Neural cell (in vitro differentiated cells): ENCODE measurements at regions not wholly inside any gene's neighbourhood (a gene's known extent, or its start where the extent isn't known, plus 50 kb on each side); places are given as distances from the start of the nearest gene placed in this dataset.

Experiments used
- H2AFZ ChIP-seq: fragments of 200-600, 300-800 bp; sonication (generic), shearing (Covaris generic); 2 replicates; pipeline ENCODE4 v1.6.0; 2014; ENCODE audit warnings: low read depth, mild to moderate bottlenecking, antibody characterized with exemption, low read length, moderate library complexity
- H3F3A ChIP-seq: fragments of 200-600 bp; shearing (Covaris generic); 2 replicates; pipeline ENCODE4 v1.6.1; 2016; ENCODE audit warnings: mild to moderate bottlenecking, moderate library complexity, mixed read lengths, antibody characterized with exemption, low read length; ENCODE audit not compliant: insufficient read depth, poor library complexity, severe bottlenecking
- H3K27ac ChIP-seq: fragments of 200-600, 300-800 bp; sonication (generic), shearing (Covaris generic); 2 replicates; pipeline ENCODE4 v1.5.1; 2014; ENCODE audit warnings: mild to moderate bottlenecking, low read length, moderate library complexity
- H3K27me3 ChIP-seq: fragments of 300-800, 200-600 bp; sonication (generic), shearing (Covaris generic); 2 replicates; pipeline ENCODE4 v1.6.0; 2014; ENCODE audit warnings: mild to moderate bottlenecking, low read depth, low read length, moderate library complexity; ENCODE audit not compliant: insufficient read depth
- H3K36me3 ChIP-seq: fragments of 300-800, 200-600 bp; sonication (generic), shearing (Covaris generic); 2 replicates; pipeline ENCODE4 v1.5.1; 2014; ENCODE audit warnings: mild to moderate bottlenecking, antibody characterized with exemption, low read length, moderate library complexity; ENCODE audit not compliant: insufficient read depth
- H3K4me2 ChIP-seq: fragments of 300-800, 200-600 bp; sonication (generic), shearing (Covaris generic); 2 replicates; pipeline ENCODE4 v1.6.0; 2014; ENCODE audit warnings: mild to moderate bottlenecking, low read length
- H3K4me3 ChIP-seq: fragments of 300-800, 200-600 bp; sonication (generic), shearing (Covaris generic); 2 replicates; pipeline ENCODE4 v1.5.1; 2014; ENCODE audit warnings: mild to moderate bottlenecking, low read length, moderate library complexity
- H3K79me2 ChIP-seq: fragments of 200-600 bp; shearing (Covaris generic); replicated peaks from 2 replicates; pipeline ENCODE4 v1.6.0; 2014; ENCODE audit warnings: mild to moderate bottlenecking, low read length, moderate library complexity; ENCODE audit not compliant: insufficient read depth
- H3K9ac ChIP-seq: fragments of 300-800, 200-600 bp; sonication (generic), shearing (Covaris generic); 2 replicates; pipeline ENCODE4 v1.6.1; 2016; ENCODE audit warnings: mild to moderate bottlenecking, low read length, mixed read lengths
- H3K9me2 ChIP-seq: fragments of 200-600 bp; shearing (Covaris generic); 2 replicates; pipeline ENCODE4 v1.6.1; 2016; ENCODE audit warnings: mild to moderate bottlenecking, low read length, mixed read lengths; ENCODE audit not compliant: insufficient read depth
- H3K9me3 ChIP-seq: fragments of 200-600, 300-800 bp; sonication (generic), shearing (Covaris generic); 2 replicates; pipeline ENCODE4 v1.6.1; 2016; ENCODE audit warnings: mild to moderate bottlenecking, mixed run types, low read length, moderate library complexity, mixed read lengths
- H4K20me1 ChIP-seq: fragments of 200-600 bp; shearing (Covaris generic); 2 replicates; pipeline ENCODE4 v1.6.1; 2016; ENCODE audit warnings: mild to moderate bottlenecking, mixed run types; ENCODE audit not compliant: insufficient read depth
- CTCF ChIP-seq: fragments of 450-650 bp; IDR thresholded peaks from 2 replicates; pipeline ENCODE4 v1.5.1; 2014; ENCODE audit warnings: antibody characterized with exemption, mild to moderate bottlenecking, moderate library complexity; ENCODE audit not compliant: poor library complexity, severe bottlenecking
- EP300 ChIP-seq: fragments of 450-650 bp; conservative IDR thresholded peaks from 2 replicates; pipeline ENCODE4 v1.6.1; 2014; ENCODE audit warnings: antibody characterized with exemption, mild to moderate bottlenecking, moderate library complexity; ENCODE audit not compliant: poor library complexity, severe bottlenecking
- EZH2 ChIP-seq: fragments of 200-600, 300-800 bp; shearing (Covaris generic), sonication (generic); IDR thresholded peaks from 2 replicates; pipeline ENCODE4 v1.6.1; 2014; ENCODE audit warnings: antibody characterized with exemption, low read length, borderline replicate concordance, mild to moderate bottlenecking; ENCODE audit not compliant: insufficient read depth, poor library complexity, severe bottlenecking
- MXI1 ChIP-seq: fragments of 450-650 bp; conservative IDR thresholded peaks from 2 replicates; pipeline ENCODE4 v1.6.1; 2014; ENCODE audit warnings: antibody characterized with exemption, mild to moderate bottlenecking; ENCODE audit not compliant: poor library complexity, severe bottlenecking
- POLR2AphosphoS5 ChIP-seq: IDR thresholded peaks from 2 replicates; pipeline ENCODE4 v1.6.1; 2012
- RAD21 ChIP-seq: fragments of 450-650 bp; conservative IDR thresholded peaks from 2 replicates; pipeline ENCODE4 v1.6.1; 2014; ENCODE audit warnings: antibody characterized with exemption, mild to moderate bottlenecking, moderate library complexity
- SMC3 ChIP-seq: fragments of 450-650 bp; conservative IDR thresholded peaks from 2 replicates; pipeline ENCODE4 v1.6.1; 2014; ENCODE audit warnings: antibody characterized with exemption, mild to moderate bottlenecking, moderate library complexity; ENCODE audit not compliant: poor library complexity
- TAF1 ChIP-seq: IDR thresholded peaks from 2 replicates; pipeline ENCODE4 v1.6.1; 2012; ENCODE audit warnings: low read depth
- TF ChIP-seq, protein P1 (sequence below): IDR thresholded peaks from 2 replicates; pipeline ENCODE4 v1.6.1; 2012; ENCODE audit warnings: borderline replicate concordance

GRCh38 chr4:18566970-18567799 is 545.6 kb upstream of the LCORL start:
- no peak overlapping the region for H3K27ac ChIP-seq
- no peaks in the 10 kb centered on the region for H3K79me2 ChIP-seq
- no peaks in the 10 kb centered on the region for H3K27me3 ChIP-seq
- no peaks in the 10 kb centered on the region for H3K36me3 ChIP-seq
- no peak for TF ChIP-seq SMC3
- no peak for TF ChIP-seq TAF1
- no peak for TF ChIP-seq MXI1
- no peak for TF ChIP-seq EZH2
- no peak for TF ChIP-seq CTCF
- no peak for TF ChIP-seq POLR2AphosphoS5
- TF ChIP-seq EP300: no peak
- TF ChIP-seq, protein P1, sequence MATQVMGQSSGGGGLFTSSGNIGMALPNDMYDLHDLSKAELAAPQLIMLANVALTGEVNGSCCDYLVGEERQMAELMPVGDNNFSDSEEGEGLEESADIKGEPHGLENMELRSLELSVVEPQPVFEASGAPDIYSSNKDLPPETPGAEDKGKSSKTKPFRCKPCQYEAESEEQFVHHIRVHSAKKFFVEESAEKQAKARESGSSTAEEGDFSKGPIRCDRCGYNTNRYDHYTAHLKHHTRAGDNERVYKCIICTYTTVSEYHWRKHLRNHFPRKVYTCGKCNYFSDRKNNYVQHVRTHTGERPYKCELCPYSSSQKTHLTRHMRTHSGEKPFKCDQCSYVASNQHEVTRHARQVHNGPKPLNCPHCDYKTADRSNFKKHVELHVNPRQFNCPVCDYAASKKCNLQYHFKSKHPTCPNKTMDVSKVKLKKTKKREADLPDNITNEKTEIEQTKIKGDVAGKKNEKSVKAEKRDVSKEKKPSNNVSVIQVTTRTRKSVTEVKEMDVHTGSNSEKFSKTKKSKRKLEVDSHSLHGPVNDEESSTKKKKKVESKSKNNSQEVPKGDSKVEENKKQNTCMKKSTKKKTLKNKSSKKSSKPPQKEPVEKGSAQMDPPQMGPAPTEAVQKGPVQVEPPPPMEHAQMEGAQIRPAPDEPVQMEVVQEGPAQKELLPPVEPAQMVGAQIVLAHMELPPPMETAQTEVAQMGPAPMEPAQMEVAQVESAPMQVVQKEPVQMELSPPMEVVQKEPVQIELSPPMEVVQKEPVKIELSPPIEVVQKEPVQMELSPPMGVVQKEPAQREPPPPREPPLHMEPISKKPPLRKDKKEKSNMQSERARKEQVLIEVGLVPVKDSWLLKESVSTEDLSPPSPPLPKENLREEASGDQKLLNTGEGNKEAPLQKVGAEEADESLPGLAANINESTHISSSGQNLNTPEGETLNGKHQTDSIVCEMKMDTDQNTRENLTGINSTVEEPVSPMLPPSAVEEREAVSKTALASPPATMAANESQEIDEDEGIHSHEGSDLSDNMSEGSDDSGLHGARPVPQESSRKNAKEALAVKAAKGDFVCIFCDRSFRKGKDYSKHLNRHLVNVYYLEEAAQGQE: no peak
- no peak for TF ChIP-seq RAD21
- no peaks in the 10 kb centered on the region for H3F3A ChIP-seq
- no peaks in the 10 kb centered on the region for H4K20me1 ChIP-seq
- H3K9me2 ChIP-seq: no peaks in the 10 kb centered on the region
- no peak overlapping the region for H3K4me3 ChIP-seq
- H3K9me3 ChIP-seq: no peaks in the 10 kb centered on the region
- no peak overlapping the region for H3K4me2 ChIP-seq
- no peak overlapping the region for H2AFZ ChIP-seq
- H3K9ac ChIP-seq: no peak overlapping the region

- no peaks in the 10 kb centered on the region for H3F3A ChIP-seq
- H3K9me3 ChIP-seq: no peaks in the 10 kb centered on the region
- H3K9me2 ChIP-seq: no peaks in the 10 kb centered on the region
- H3K79me2 ChIP-seq: no peaks in the 10 kb centered on the region
- H3K9ac ChIP-seq: no peak overlapping the region
- TF ChIP-seq POLR2AphosphoS5: no peak
- no peak for TF ChIP-seq RAD21
- no peak for TF ChIP-seq MXI1
- no peak for TF ChIP-seq EP300
- no peak for TF ChIP-seq SMC3
- TF ChIP-seq EZH2: no peak
- no peak overlapping the region for H3K4me2 ChIP-seq
- H3K27ac ChIP-seq: no peak overlapping the region
- no peaks in the 10 kb centered on the region for H3K36me3 ChIP-seq
- H2AFZ ChIP-seq: no peak overlapping the region
- no peaks in the 10 kb centered on the region for H4K20me1 ChIP-seq
- no peaks in the 10 kb centered on the region for H3K27me3 ChIP-seq
- H3K4me3 ChIP-seq: no peak overlapping the region
These were observed 537.9 kb upstream of the LCORL start for GRCh38 chr4:18559492-18559891.
